Vagina (tissue), 2 donors: ENCODE measurements at regions not wholly inside any gene's neighbourhood (a gene's known extent, or its start where the extent isn't known, plus 50 kb on each side); places are given as distances from the start of the nearest gene placed in this dataset.

Source experiments
- POLR2A ChIP-seq, 2 donors: fragments of 450-650 bp; IDR thresholded peaks; one replicate each; pipeline ENCODE4 v1.6.1; 2017; ENCODE audit warnings: antibody characterized with exemption in 2 of 2, mild to moderate bottlenecking in 2 of 2, moderate library complexity in 2 of 2
- TF ChIP-seq, protein P1 (sequence below), 3 experiments: fragments of 450-650 bp in 2 of 3; fragments of 200-600 bp in 1 of 3; sonication (generic) in 1 of 3; IDR thresholded peaks; one replicate each; pipeline ENCODE4 v1.5.1; 2017 to 2019; ENCODE audit warnings: antibody characterized with exemption in 3 of 3, mild to moderate bottlenecking in 2 of 3, moderate library complexity in 2 of 3

DNA sequence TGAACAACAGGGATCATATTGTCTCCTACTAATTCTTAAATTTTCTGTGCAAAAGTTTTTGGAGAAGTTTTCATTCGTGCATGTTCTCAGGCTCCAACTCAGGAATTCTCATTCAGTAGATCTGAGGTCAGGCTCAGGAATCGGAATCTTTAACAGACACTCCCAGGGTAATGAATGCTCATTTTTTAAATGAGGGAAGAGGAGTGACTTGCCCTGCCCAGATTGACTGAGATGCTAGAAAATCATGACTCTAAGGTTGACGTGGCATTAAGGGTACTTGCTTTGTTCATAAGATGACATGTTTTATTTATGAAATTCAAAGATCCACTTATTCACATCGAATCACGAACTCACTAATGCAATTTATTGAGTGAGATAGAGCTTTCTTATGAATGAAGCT lies 196.6 kb upstream of the NPVF start:
- TF ChIP-seq, protein P1, sequence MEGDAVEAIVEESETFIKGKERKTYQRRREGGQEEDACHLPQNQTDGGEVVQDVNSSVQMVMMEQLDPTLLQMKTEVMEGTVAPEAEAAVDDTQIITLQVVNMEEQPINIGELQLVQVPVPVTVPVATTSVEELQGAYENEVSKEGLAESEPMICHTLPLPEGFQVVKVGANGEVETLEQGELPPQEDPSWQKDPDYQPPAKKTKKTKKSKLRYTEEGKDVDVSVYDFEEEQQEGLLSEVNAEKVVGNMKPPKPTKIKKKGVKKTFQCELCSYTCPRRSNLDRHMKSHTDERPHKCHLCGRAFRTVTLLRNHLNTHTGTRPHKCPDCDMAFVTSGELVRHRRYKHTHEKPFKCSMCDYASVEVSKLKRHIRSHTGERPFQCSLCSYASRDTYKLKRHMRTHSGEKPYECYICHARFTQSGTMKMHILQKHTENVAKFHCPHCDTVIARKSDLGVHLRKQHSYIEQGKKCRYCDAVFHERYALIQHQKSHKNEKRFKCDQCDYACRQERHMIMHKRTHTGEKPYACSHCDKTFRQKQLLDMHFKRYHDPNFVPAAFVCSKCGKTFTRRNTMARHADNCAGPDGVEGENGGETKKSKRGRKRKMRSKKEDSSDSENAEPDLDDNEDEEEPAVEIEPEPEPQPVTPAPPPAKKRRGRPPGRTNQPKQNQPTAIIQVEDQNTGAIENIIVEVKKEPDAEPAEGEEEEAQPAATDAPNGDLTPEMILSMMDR (IDR thresholded peaks at IDR 0.05): no peak
- no peak for TF ChIP-seq POLR2A (IDR thresholded peaks at IDR 0.05)
